GM19023 (cell line): ENCODE measurements at regions not wholly inside any gene's neighbourhood (a gene's known extent, or its start where the extent isn't known, plus 50 kb on each side); places are given as distances from the start of the nearest gene placed in this dataset.

Source experiments
- ATAC-seq: cut with Tn5 transposase; IDR thresholded peaks from one replicate; pipeline ENCODE4 v1.9.1; 2021; ENCODE audit warnings: mild to moderate bottlenecking, moderate library complexity; ENCODE audit not compliant: unreplicated experiment

DNA sequence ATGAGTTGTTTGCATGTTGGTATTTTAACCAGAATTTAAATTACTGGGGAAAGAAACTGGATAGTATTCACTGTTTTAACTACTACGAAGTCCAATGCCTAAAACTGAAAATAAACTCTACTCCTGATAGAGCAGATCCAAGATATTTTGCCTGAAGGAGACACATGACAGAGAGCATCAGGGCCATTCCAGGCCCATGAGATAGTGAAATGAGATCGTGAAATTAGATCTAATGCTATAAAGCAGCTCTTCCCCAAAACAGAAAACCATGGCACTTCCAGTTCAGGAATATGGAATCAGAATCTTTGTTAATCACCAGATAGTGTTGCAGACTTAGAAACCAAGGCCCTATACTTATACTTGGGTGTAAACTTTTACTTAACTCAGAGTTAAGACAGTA is 124.3 kb upstream of the CACNA2D1 start:
- ATAC-seq = no peak

DNA sequence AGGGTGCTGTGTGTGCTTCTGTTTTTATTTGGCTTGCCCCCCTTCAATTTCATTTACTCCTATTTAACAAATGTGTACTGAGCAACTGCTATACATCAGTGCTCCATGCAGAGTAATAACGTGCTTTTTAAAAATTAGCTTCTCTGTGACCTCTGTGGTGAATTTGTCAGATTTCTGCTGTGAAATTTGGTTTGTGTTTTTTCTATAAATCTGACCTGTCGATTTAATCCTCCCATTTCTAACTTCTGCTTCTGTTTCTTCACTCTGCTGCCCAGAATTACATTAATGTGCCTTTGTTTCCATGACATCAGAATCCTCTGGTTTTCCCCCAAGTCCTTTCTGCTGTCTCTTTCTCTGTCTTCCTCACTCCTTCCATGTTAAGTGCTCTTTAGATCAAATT is 123.8 kb upstream of the CACNA2D1 start:
- no peak for ATAC-seq

- no peak for ATAC-seq
These were observed 123.2 kb upstream of the CACNA2D1 start for GRCh38 chr7:82566752-82567151.

DNA sequence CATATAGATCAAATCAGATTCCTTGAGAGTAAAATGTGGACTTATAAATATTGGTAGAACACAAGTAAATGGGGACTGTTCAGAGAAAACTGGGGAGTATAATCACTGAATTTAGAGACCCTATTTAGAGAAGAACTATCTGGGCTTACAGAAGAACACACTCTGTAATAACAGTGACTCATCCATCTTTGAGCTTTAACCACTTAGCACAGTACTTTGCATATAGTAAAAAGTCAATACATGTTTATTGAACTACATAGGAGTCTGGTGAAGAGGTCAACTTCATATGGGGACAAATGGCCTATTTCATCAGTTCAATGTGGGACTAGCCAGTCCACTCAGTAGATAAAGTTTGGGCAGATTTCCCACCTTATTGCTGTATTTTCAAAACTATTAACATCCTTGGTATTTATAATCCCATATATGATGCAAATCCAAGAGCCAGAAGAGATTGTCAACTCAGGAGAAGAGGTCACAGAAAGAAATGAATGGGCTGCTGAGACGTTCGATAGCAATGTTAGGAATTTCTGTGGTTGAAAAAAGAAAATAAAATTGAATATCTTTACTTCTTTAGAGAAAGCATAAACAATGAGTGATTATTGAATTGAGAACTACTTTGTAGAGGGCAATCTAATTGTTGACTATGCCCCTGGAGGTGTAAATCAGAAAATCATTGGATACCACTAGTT is 119.3 kb upstream of the CACNA2D1 start:
- ATAC-seq = no peak

DNA sequence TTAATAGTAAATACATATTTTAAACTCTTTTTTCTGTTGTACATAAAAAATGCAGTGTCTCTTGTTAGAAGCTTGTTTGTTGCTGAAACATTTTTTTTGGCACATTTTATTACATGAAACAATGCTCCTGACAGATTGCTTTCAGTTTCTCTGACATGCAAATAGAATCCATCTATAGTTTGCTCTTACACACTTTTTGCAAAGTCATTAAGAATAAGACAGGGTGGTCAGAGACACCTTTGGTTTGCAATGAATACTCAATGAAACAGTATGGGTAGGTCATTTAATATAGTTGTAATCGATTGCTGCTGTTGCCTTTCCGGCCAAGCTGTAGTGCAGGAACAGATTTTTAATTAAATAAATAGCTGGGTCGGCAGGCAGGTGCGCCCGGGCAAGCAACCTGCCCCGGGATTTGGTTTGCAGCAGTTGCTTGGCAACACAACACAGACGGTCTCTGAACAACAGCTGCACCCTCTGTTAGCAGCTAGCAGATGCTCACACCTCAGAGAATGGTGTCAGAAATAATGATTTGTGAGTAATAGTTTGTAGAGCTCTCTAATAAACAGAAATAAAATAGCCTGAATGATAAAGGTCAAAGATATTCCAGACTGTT is 115.7 kb upstream of the CACNA2D1 start:
- ATAC-seq = peak; percentile 74

GRCh38 chr7:82549616-82550285 is 106.2 kb upstream of the CACNA2D1 start:
- ATAC-seq = no peak

DNA sequence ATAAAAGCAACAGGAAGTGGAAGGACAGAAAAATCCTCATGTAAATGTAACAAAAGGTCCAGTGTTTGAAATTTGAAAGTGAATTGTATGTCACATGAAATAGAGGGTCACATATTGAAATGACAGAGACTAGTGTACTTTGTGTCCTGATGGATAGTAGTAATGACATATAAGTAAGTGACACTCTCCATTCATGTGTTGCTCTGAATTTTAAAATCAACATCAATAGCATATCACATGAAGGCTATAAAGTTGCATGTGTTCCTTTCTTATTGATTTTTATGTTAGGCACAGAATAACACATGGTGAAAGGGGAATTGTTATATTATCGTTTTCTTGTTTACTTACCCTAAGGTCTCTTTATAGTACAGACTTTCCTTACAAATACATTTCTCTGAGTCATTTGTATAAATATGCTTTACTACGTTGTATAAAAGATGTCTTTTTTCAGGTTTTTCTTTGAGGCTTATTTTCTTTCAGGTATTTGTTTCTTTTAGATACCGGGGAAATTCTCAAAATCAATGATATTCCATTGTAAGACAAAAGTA is 104.6 kb upstream of the CACNA2D1 start:
- no peak for ATAC-seq

DNA sequence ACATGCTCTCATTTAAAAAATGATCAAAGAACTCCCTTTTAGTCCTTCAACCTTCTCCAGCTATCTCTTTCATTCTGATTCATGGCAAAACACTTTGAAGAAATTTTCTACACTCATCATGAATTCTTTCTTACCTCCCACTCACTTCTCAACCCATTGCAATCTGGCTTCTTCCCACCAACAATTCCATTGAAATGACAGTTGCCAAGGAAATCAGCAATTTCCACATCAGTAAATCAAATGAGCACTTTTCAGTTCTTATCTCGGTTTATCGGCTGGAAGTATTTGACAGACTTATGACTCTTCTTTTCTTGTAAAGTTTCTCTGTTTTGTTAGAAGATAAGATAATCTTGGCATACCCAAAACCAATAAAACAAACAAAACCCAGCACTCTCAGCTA is 99.1 kb upstream of the CACNA2D1 start:
- no peak for ATAC-seq

DNA sequence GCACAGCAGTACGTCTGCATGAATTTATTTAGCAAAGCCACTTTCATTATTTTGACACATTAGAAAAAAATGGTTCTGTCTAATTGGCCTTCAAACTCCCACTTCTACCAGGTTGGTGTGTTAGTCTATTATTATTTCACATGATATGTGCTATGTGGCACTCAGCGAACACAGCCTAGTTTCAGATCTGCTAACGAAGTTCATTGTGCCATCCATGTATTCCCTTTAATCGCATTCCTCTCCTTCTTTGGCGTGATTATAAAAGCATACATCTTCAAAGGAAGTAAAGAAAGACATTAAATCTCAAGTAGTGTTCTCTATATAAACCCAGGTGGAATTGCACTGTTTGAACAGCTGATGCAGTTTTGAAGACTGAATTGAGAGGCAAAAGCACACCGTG is 96.4 kb upstream of the CACNA2D1 start:
- ATAC-seq = no peak

DNA sequence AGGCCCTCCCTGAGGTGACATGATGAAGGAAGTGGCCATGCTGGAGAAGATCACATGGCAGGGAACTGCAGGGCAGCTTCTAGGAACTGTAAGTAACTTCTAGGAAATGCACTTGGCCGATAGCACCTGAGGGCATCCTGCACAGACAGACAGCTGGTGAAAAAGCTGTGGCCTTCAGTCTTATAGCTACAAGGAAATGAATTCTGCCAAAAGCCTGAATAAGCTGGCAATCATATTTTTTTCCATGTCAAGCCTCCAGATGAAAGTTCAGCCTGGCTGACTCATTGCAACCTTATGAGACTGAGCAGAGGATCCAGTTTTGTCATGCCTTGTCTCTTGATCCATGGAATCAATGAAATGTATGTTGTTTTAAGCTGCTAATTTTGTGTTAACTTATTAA is 91.1 kb upstream of the CACNA2D1 start:
- no peak for ATAC-seq

- no peak for ATAC-seq
These were observed 86.8 kb upstream of the CACNA2D1 start for GRCh38 chr7:82530361-82530760.

DNA sequence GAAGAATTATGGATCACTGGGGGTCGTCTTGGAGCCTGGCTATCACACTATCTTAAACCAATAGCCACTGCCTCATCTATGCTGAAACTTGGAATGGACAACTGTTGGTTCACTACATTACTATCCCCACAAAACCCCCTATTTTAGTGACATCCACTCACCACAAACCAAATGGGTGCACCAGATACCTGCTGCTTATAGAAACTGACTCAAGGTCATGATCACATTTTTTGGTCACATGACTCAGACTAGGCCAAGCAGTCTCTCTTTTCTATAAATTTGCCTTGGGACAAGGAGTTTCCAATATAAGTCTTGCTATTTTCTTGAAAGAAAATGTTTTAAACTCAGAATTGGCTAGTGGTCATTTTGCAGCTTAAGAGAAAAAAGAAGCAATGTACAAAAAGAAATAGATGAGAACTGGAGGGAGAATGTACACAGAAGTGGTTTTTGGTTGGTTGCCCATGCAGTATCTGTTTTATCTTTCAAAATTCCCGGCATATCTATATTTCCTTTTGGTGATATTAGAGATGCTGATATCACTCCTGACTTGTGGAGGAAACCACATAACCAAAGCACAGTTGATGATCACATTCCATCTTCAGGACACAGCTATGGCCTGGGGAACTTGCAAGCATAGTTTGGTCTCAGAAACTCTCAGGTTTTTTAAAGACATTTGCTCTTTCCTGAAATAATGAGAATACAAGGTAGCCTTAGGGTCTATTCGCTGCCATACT is 85.2 kb upstream of the CACNA2D1 start:
- no peak for ATAC-seq

DNA sequence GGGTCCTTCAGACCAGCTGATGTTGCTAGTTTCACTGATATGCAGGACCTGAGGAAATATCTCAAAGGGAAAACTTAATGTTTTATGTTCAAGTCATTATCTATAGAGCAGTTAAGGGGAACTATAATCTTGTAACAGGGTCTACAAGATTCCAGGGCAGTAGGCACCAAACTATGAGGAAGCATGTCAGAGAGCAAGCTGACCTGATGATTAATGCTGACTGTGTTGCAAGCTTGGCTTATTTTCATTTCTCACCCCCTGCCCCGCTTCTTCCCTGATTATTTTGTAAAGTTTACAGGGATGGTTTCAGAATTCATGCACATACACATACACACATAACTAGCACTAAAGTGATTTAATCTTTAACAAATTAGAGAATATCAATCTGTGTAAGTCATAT is 84.3 kb upstream of the CACNA2D1 start:
- no peak for ATAC-seq

GRCh38 chr7:82521906-82522445 is 78.4 kb upstream of the CACNA2D1 start:
- no peak for ATAC-seq

DNA sequence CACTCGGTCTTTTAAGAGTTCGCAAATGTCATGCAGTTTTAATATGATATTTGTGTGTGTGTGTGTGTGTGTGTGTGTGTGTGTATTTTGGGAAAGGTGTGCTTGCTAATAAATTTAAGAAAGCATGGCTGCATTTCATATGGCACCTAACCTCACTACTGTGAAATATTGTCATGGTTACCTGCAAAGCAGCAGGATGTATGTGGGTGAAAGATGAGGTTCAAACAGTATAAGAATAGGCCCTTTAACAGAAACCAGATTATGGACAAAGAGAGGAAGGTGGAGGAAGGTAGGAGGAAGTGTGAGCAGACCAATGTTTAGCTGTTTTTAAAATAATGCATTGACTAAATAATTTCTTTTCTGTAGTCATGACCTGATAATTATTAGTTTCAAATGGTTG is 73.5 kb upstream of the CACNA2D1 start:
- no peak for ATAC-seq

DNA sequence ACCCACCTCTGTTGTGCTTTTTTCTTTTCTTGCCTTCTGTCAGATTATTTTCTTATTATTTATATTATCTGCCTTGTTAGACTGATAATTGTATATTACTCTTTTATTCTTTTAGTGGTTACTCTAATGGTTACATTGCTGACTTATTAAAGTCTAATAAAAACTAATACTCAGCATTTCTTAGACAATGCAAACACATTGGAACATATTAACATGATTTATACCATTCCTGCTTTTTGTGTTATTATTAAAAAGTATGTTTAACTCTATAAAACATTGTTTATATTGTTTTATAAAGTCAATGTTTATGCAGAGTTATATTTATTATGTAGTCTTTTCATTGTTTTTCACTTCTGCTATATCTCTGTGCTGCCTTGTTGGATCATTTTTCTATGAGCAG is 68.0 kb upstream of the CACNA2D1 start:
- ATAC-seq = no peak

DNA sequence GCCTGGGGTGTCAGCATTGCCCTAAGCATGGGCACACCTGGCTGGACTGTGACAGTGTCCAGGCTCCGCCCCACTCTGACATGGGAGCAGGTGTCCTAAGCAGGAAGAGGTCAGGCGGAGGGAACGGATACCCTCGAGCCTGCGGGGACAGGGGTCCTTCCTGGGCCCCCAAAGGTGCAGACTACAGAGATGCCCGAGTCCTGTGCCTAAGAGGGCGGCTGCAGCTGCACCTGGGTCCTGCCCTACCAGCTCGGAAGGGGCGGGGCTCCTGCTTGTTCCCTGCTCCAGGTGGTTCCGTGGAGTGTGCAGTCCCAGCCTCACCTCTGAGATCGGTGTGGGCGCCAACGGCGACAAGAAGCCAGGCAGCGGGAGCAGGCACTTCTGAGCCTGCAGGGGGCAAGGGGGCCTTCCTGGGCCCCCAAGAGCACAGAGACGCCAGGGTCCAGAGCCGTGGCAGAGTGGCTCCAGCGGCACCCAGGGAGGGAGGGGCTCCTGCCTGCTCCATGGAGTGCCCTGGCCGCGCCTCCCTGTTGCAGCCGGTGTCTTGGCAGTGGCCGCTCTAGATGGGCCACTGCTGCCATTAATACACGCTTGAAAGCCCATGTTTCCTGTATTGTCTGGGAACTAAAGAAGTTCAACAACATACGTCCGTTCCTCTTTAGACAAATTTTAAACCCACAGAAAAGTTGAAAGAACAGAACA is 64.5 kb upstream of the CACNA2D1 start:
- no peak for ATAC-seq

DNA sequence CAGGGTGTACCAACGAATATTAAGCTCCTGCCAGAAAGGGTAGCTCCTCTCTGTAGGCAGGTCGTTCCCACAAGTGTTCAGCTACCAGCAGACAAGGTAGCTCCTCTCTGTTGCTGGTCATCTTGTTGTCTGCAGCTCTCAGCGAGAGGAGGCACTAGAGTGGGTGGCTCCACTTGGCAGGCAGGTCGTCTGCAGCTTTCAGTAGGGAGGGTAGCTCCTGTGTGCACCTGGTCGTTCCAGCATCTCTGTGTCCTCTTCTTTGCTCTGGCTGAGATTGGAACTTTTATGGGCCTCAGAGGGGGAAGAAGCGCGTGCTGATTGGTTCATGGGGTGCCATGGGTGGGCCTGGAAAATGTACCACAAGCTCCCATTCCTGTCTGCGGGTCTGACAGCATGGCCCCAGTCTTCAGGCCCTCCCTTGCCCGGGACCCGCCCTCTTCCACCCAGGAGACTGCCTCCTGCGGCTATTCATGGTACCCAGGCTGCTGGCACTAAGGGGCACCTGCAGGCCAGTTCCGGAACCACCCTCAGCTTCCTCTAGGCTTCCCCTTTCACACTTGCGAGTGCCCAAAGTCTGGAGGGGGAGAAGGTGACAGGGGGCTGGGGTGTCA is 63.9 kb upstream of the CACNA2D1 start:
- ATAC-seq = no peak

DNA sequence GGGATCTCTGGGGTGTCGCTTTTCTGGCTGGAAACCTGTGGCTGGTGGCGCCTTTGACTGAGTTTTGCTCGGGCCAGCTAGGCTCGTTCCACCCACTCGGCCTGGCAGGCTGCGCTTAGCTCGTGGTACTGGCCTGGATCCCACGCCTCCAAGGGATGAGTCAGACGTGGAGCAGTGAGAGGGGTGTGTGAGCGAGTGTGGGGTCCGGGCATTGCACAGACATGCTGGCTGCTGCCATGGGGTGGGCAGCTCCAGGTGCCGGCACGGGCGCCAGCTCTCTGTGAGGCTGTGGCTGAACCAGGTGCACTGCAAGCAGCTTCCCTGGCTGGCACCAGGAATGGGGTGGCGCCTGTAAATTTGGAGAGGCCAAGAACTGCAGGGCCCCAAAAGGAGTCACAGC is 63.1 kb upstream of the CACNA2D1 start:
- no peak for ATAC-seq

- ATAC-seq = no peak
These were observed 62.6 kb upstream of the CACNA2D1 start for GRCh38 chr7:82506208-82506607.
